SK-N-SH (cell line): ENCODE measurements at regions not wholly inside any gene's neighbourhood (a gene's known extent, or its start where the extent isn't known, plus 50 kb on each side); places are given as distances from the start of the nearest gene placed in this dataset.

Experiments
- CTCF ChIA-PET: fragments of 300-600, 350-600 bp; formaldehyde crosslinking; extraction: SDS; loops from one replicate; lab custom pipeline; 2021; lab: Yijun Ruan, JAX
- POLR2A ChIA-PET: fragments of 350-600 bp; sonication (Branson Sonifier 250); formaldehyde crosslinking; extraction: SDS; loops from one replicate; lab custom pipeline; 2020; ENCODE audit warnings: antibody characterized with exemption, inconsistent platforms; lab: Yijun Ruan, JAX
- DNase-seq: peaks from one replicate; pipeline ENCODE4 v3.0.0; 2012
- H2AFZ ChIP-seq: fragments of 200-600 bp; sonication (generic); 2 replicates; pipeline ENCODE4 v1.8.1; 2016; ENCODE audit warnings: antibody characterized with exemption, mild to moderate bottlenecking, low read depth
- H3F3A ChIP-seq: fragments of 200-600 bp; sonication (generic); replicated peaks from 2 replicates; pipeline ENCODE3; 2016; ENCODE audit warnings: antibody characterized with exemption, mild to moderate bottlenecking; ENCODE audit not compliant: insufficient read depth
- H3K27ac ChIP-seq, 2 experiments: fragments of 200-500 bp in 1 of 2; fragments of 200-600 bp in 1 of 2; sonication (Bioruptor generic) in 1 of 2; sonication (generic), shearing (Covaris generic) in 1 of 2; 2 replicates each; pipeline versions ENCODE4 v1.5.1 to v1.6.1; 2014 to 2016; ENCODE audit warnings: low read depth in 2 of 2, inconsistent platforms in 1 of 2, low read length in 1 of 2, mild to moderate bottlenecking in 1 of 2, mixed read lengths in 1 of 2
- H3K27me3 ChIP-seq: fragments of 200-600 bp; sonication (generic), shearing (Covaris generic); 2 replicates; pipeline ENCODE4 v1.6.1; 2016; ENCODE audit warnings: mixed run types; ENCODE audit not compliant: insufficient read depth
- H3K36me3 ChIP-seq, 2 experiments: fragments of 200-500 bp in 1 of 2; fragments of 200-600 bp in 1 of 2; sonication (Bioruptor generic) in 1 of 2; sonication (generic) in 1 of 2; replicated peaks in 1 of 2; 2 replicates each; pipeline versions ENCODE3 to v1.5.1; 2014 to 2016; ENCODE audit warnings: low read length in 1 of 2, mild to moderate bottlenecking in 1 of 2; ENCODE audit not compliant: insufficient read depth in 2 of 2, control insufficient read depth in 1 of 2
- H3K4me1 ChIP-seq, 2 experiments: fragments of 200-500 bp in 1 of 2; fragments of 200-600 bp in 1 of 2; sonication (Bioruptor generic) in 1 of 2; sonication (generic), shearing (Covaris generic) in 1 of 2; 2 replicates each; pipeline versions ENCODE4 v1.5.1 to v1.6.1; 2014 to 2016; ENCODE audit warnings: low read depth in 1 of 2, low read length in 1 of 2, mixed run types in 1 of 2; ENCODE audit not compliant: insufficient read depth in 2 of 2, control insufficient read depth in 1 of 2
- H3K4me2 ChIP-seq: fragments of 200-600 bp; sonication (generic), shearing (Covaris generic); 2 replicates; pipeline ENCODE4 v1.6.1; 2017; ENCODE audit warnings: mixed run types
- H3K4me3 ChIP-seq, 2 experiments: fragments of 200-500 bp in 1 of 2; fragments of 200-600 bp in 1 of 2; sonication (Bioruptor generic) in 1 of 2; sonication (generic), shearing (Covaris generic) in 1 of 2; 2 replicates each; pipeline versions ENCODE4 v1.5.1 to v1.8.1; 2014 to 2016; ENCODE audit warnings: low read depth in 2 of 2, inconsistent platforms in 1 of 2, low read length in 1 of 2, mild to moderate bottlenecking in 1 of 2, mixed read lengths in 1 of 2, moderate library complexity in 1 of 2
- H3K79me2 ChIP-seq: fragments of 200-600 bp; sonication (generic); 2 replicates; pipeline ENCODE4 v1.8.1; 2017; ENCODE audit warnings: mild to moderate bottlenecking; ENCODE audit not compliant: insufficient read depth
- H3K9ac ChIP-seq: fragments of 200-600 bp; sonication (generic); 2 replicates; pipeline ENCODE4 v1.6.1; 2017; ENCODE audit warnings: mixed run types
- H3K9me2 ChIP-seq: fragments of 200-600 bp; sonication (generic); 2 replicates; pipeline ENCODE4 v1.6.1; 2017; ENCODE audit warnings: mixed run types
- H3K9me3 ChIP-seq: fragments of 200-600 bp; sonication (generic); 2 replicates; pipeline ENCODE4 v1.6.1; 2017; ENCODE audit warnings: mixed run types, mild to moderate bottlenecking, moderate library complexity
- H4K20me1 ChIP-seq: fragments of 200-600 bp; sonication (generic); 2 replicates; pipeline ENCODE4 v1.6.1; 2017; ENCODE audit warnings: mild to moderate bottlenecking, mixed run types; ENCODE audit not compliant: insufficient read depth
- ELF1 ChIP-seq: IDR thresholded peaks from 2 replicates; pipeline ENCODE4 v1.4.0; 2012
- EP300 ChIP-seq, 2 experiments: IDR thresholded peaks; 2 replicates each; pipeline versions ENCODE4 v1.4.0 to v1.6.1; 2012; ENCODE audit warnings: borderline replicate concordance in 1 of 2, low read depth in 1 of 2, low read length in 1 of 2
- EZH2phosphoT487 ChIP-seq: fragments of 200-600 bp; sonication (generic); IDR thresholded peaks from 2 replicates; pipeline ENCODE4 v1.6.1; 2017; ENCODE audit warnings: low read depth, mixed run types, mild to moderate bottlenecking, antibody characterized with exemption, moderate library complexity, borderline replicate concordance
- FOSL2 ChIP-seq: IDR thresholded peaks from 2 replicates; pipeline ENCODE4 v1.4.0; 2012; ENCODE audit warnings: low read depth, mild to moderate bottlenecking, moderate library complexity, borderline replicate concordance
- FOXJ3 ChIP-seq: sonication (generic); formaldehyde crosslinking; IDR thresholded peaks from 2 replicates; pipeline ENCODE4 v1.5.1; 2020; ENCODE audit warnings: mild to moderate bottlenecking, missing genetic modification reagents
- FOXM1 ChIP-seq: IDR thresholded peaks from 2 replicates; pipeline ENCODE4 v1.4.0; 2012; ENCODE audit warnings: low read depth, mild to moderate bottlenecking
- GABPA ChIP-seq: IDR thresholded peaks from 2 replicates; pipeline ENCODE4 v1.4.0; 2012; ENCODE audit warnings: low read depth, mild to moderate bottlenecking
- JUND ChIP-seq: IDR thresholded peaks from 2 replicates; pipeline ENCODE4 v1.4.0; 2012
- MAX ChIP-seq: IDR thresholded peaks from 2 replicates; pipeline ENCODE4 v1.4.0; 2012; ENCODE audit warnings: low read depth
- MEF2A ChIP-seq: IDR thresholded peaks from 2 replicates; pipeline ENCODE4 v1.4.0; 2012; ENCODE audit warnings: low read depth, borderline replicate concordance
- MXI1 ChIP-seq: IDR thresholded peaks from 2 replicates; pipeline ENCODE4 v1.6.1; 2012; ENCODE audit warnings: mild to moderate bottlenecking, low read depth, low read length, improper control_type of control experiment
- RCOR1 ChIP-seq: fragments of 150-350 bp; IDR thresholded peaks from 2 replicates; pipeline ENCODE4 v1.6.1; 2017; ENCODE audit warnings: antibody characterized with exemption, low read length
- RFX5 ChIP-seq: IDR thresholded peaks from 2 replicates; pipeline ENCODE4 v1.6.1; 2012; ENCODE audit warnings: mild to moderate bottlenecking, improper control_type of control experiment, low read length
- TAF1 ChIP-seq: IDR thresholded peaks from 2 replicates; pipeline ENCODE4 v1.6.1; 2012; ENCODE audit warnings: low read depth, mild to moderate bottlenecking, low read length, moderate library complexity, borderline replicate concordance
- TCF12 ChIP-seq: IDR thresholded peaks from 2 replicates; pipeline ENCODE4 v1.4.0; 2012
- TEAD4 ChIP-seq: IDR thresholded peaks from 2 replicates; pipeline ENCODE4 v1.4.0; 2012; ENCODE audit warnings: mild to moderate bottlenecking, borderline replicate concordance; ENCODE audit not compliant: insufficient read depth
- whole genome bisulfite sequencing: methylation state at CpG from one replicate; pipeline ENCODE4 v1.1.6; 2017; ENCODE audit warnings: low lambda C conversion rate; 5-methylcytosine and 5-hydroxymethylcytosine counted together
- TF ChIP-seq, protein P1 (sequence below): IDR thresholded peaks from 2 replicates; pipeline ENCODE4 v1.4.0; 2012; ENCODE audit warnings: low read depth, borderline replicate concordance
- TF ChIP-seq, protein P2 (sequence below): IDR thresholded peaks from 2 replicates; pipeline ENCODE4 v1.4.0; 2012; ENCODE audit warnings: low read depth, borderline replicate concordance

- no peaks in the 10 kb centered on the region for H3K79me2 ChIP-seq
- WGBS = 4% methylated on average over 3 of the region's 15 CpGs
These were observed 211.9 kb upstream of the IRX4 start for GRCh38 chr5:2094616-2094995.

DNA sequence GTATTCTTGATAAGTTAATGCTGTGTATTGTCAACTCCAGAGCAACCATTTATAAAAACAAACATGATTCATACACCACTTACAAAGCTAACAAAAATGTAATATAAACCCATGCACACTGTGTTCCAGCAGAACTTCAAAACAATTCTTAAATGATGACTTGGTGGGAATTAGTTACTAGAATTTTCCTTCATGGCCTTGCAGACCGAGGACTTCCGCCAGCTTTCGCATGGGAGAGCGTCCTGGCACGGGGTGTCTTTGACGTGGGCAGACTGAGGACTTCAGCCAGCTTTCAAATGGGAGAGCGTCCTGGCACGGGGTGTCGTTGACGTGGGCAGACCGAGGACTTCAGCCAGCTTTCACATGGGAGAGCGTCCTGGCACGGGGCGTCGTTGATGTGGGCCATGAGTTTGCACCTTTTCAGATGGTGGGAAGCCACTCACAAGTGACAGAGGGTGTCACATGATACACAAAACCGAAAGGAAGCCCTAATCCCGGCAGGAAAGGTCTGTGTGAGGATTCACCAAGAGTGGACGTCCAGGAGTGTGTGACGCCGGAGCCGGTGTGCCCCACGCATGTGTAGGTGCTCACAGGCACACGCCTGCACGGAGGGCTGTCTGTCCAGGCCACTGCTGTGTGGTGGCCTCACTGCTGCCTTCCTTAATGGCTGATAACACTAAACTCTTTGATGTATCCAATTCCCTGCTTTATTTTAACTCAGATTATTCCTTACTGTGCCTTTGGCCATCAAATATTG lies 211.3 kb upstream of the IRX4 start:
- TF ChIP-seq TEAD4 = no peak
- TF ChIP-seq ELF1 = no peak
- Histone ChIP-seq H4K20me1 (no peaks in the 10 kb centered on the region), H3K4me1 (no peaks in the 10 kb centered on the region), H3K27me3 (peaks cover 22% of the 10 kb centered on the region; the same call in 1 of the 2 replicates), H3K4me3 (no peak overlapping the region; a peak in 1 of 4 replicates), H3F3A (no peaks in the 10 kb centered on the region), H3K9ac (no peak overlapping the region), H3K4me2 (peak overlapping the region; percentile 41; the same call in 1 of the 2 replicates), H3K36me3 (no peaks in the 10 kb centered on the region), H3K27ac (no peak overlapping the region), H3K9me2 (no peaks in the 10 kb centered on the region), H3K9me3 (no peaks in the 10 kb centered on the region), H3K79me2 (no peaks in the 10 kb centered on the region), H2AFZ (no peak overlapping the region)
- no peak for DNase-seq
- POLR2A ChIA-PET = no interaction called here
- WGBS = 6% methylated on average over 18 of the region's 24 CpGs
- CTCF ChIA-PET = no interaction called here

More at GRCh38 chr5:2094616-2094995, 211.9 kb upstream of the IRX4 start:
- H3K9me2 ChIP-seq = no peaks in the 10 kb centered on the region
- H3K27ac ChIP-seq = no peak overlapping the region
- H3K4me3 ChIP-seq = no peak overlapping the region
- TF ChIP-seq JUND (no peak), MXI1 (no peak), EZH2phosphoT487 (no peak), FOXM1 (no peak), RCOR1 (no peak), TAF1 (no peak), MAX (no peak), ELF1 (no peak), GABPA (no peak), MEF2A (no peak), RFX5 (no peak), TCF12 (no peak), EP300 (IDR thresholded peaks at IDR 0.05; ENCODE audit: borderline replicate concordance in 1 of 2, low read depth in 1 of 2, low read length in 1 of 2) (no peak), FOSL2 (no peak), FOXJ3 (no peak), TEAD4 (no peak)
- TF ChIP-seq, protein P1, sequence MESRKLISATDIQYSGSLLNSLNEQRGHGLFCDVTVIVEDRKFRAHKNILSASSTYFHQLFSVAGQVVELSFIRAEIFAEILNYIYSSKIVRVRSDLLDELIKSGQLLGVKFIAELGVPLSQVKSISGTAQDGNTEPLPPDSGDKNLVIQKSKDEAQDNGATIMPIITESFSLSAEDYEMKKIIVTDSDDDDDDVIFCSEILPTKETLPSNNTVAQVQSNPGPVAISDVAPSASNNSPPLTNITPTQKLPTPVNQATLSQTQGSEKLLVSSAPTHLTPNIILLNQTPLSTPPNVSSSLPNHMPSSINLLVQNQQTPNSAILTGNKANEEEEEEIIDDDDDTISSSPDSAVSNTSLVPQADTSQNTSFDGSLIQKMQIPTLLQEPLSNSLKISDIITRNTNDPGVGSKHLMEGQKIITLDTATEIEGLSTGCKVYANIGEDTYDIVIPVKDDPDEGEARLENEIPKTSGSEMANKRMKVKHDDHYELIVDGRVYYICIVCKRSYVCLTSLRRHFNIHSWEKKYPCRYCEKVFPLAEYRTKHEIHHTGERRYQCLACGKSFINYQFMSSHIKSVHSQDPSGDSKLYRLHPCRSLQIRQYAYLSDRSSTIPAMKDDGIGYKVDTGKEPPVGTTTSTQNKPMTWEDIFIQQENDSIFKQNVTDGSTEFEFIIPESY = no peak
- TF ChIP-seq, protein P2, sequence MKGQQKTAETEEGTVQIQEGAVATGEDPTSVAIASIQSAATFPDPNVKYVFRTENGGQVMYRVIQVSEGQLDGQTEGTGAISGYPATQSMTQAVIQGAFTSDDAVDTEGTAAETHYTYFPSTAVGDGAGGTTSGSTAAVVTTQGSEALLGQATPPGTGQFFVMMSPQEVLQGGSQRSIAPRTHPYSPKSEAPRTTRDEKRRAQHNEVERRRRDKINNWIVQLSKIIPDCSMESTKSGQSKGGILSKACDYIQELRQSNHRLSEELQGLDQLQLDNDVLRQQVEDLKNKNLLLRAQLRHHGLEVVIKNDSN = no peak
- H3K4me1 ChIP-seq = no peaks in the 10 kb centered on the region
- H3F3A ChIP-seq = no peaks in the 10 kb centered on the region
- DNase-seq = no peak
- H4K20me1 ChIP-seq = no peaks in the 10 kb centered on the region
- H3K4me2 ChIP-seq = peak overlapping the region; percentile 41; the same call in 1 of the 2 replicates
- no peak overlapping the region for H2AFZ ChIP-seq
- ChIA-PET CTCF (no interaction called here), POLR2A (no interaction called here)
- H3K9ac ChIP-seq = no peak overlapping the region
- H3K36me3 ChIP-seq = no peaks in the 10 kb centered on the region
- H3K27me3 ChIP-seq = peaks cover 22% of the 10 kb centered on the region; the same call in 1 of the 2 replicates
- no peaks in the 10 kb centered on the region for H3K9me3 ChIP-seq
